DND-41 (cell line): ENCODE measurements at regions not wholly inside any gene's neighbourhood (a gene's known extent, or its start where the extent isn't known, plus 50 kb on each side); places are given as distances from the start of the nearest gene placed in this dataset.

Experiments used
- ATAC-seq: fragments of 200-7000 bp; cut with Tn5 transposase; 3 replicates; pipeline ENCODE4 v1.9.1; 2021; ENCODE audit warnings: low read depth; ENCODE audit not compliant: insufficient read depth
- DNase-seq: peaks from one replicate; pipeline ENCODE4 v3.0.0-alpha.2; 2020
- H2AFZ ChIP-seq: 2 replicates; pipeline ENCODE4 v1.6.0; 2012; ENCODE audit warnings: low read depth, low read length
- H3K27ac ChIP-seq: 2 replicates; pipeline ENCODE4 v1.5.1; 2012; ENCODE audit warnings: low read length, inconsistent platforms
- H3K27me3 ChIP-seq: fragments of 200-600 bp; sonication (generic); 2 replicates; pipeline ENCODE4 v1.6.0; 2012; ENCODE audit warnings: low read length, mild to moderate bottlenecking, inconsistent platforms; ENCODE audit not compliant: insufficient read depth, poor library complexity
- H3K36me3 ChIP-seq: 2 replicates; pipeline ENCODE4 v1.5.1; 2012; ENCODE audit warnings: low read length, inconsistent platforms; ENCODE audit not compliant: insufficient read depth
- H3K4me1 ChIP-seq: 2 replicates; pipeline ENCODE4 v1.5.1; 2012; ENCODE audit warnings: mild to moderate bottlenecking, low read length; ENCODE audit not compliant: insufficient read depth
- H3K4me2 ChIP-seq: 2 replicates; pipeline ENCODE4 v1.6.0; 2012; ENCODE audit warnings: mild to moderate bottlenecking, moderate library complexity, low read length, inconsistent platforms; ENCODE audit not compliant: insufficient read depth
- H3K4me3 ChIP-seq, 2 experiments: fragments of 200-600 bp in 1 of 2; shearing (Covaris generic) in 1 of 2; 2 replicates each; pipeline ENCODE4 v1.5.1; 2012 to 2016; ENCODE audit warnings: inconsistent platforms in 2 of 2, low read length in 2 of 2, mild to moderate bottlenecking in 2 of 2, low read depth in 1 of 2, moderate library complexity in 1 of 2
- H3K79me2 ChIP-seq: 2 replicates; pipeline ENCODE4 v1.6.0; 2012; ENCODE audit warnings: low read length, inconsistent platforms; ENCODE audit not compliant: insufficient read depth
- H3K9ac ChIP-seq: 2 replicates; pipeline ENCODE4 v1.6.0; 2012; ENCODE audit warnings: low read depth, mild to moderate bottlenecking, inconsistent platforms, low read length, moderate library complexity
- H3K9me3 ChIP-seq: 2 replicates; pipeline ENCODE4 v1.5.1; 2012; ENCODE audit warnings: low read length, moderate library complexity, mild to moderate bottlenecking, inconsistent platforms; ENCODE audit not compliant: insufficient read depth, severe bottlenecking
- H4K20me1 ChIP-seq: 2 replicates; pipeline ENCODE4 v1.6.0; 2012; ENCODE audit warnings: low read length; ENCODE audit not compliant: insufficient read depth
- EZH2 ChIP-seq: IDR thresholded peaks from 3 replicates; pipeline ENCODE4 v1.6.1; 2012; ENCODE audit warnings: borderline replicate concordance, low read depth, mild to moderate bottlenecking, moderate library complexity, low read length, inconsistent platforms; ENCODE audit not compliant: severe bottlenecking
- TF ChIP-seq, protein P1 (sequence below): IDR thresholded peaks from 2 replicates; pipeline ENCODE4 v1.5.1; 2012; ENCODE audit warnings: borderline replicate concordance, low read length, moderate library complexity, mild to moderate bottlenecking; ENCODE audit not compliant: poor library complexity, severe bottlenecking; ENCODE audit errors: extremely low read depth

DNA sequence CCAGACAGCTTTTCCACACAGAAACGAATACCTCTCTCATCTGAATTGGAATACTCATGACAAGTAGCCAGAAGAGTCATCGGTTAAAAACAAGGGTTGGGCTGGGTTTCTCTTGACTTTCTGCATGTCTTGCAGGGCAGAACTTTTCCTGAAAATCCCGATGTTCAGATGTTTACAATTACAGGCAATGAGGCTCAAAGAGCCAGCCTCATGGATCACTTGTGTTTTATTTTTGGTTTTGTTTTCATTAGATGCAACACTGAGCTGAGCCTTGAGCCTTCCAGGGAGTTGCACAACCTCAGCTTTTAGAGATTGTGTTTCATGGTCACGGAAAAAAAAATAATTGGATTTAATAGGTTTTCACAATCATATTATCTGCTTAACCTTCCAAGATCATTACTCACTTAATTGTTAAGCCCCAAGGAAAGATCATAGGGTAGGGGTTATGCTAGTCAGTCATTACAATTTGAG is 288.1 kb upstream of the PRDM1 start:
- TF ChIP-seq, protein P1, sequence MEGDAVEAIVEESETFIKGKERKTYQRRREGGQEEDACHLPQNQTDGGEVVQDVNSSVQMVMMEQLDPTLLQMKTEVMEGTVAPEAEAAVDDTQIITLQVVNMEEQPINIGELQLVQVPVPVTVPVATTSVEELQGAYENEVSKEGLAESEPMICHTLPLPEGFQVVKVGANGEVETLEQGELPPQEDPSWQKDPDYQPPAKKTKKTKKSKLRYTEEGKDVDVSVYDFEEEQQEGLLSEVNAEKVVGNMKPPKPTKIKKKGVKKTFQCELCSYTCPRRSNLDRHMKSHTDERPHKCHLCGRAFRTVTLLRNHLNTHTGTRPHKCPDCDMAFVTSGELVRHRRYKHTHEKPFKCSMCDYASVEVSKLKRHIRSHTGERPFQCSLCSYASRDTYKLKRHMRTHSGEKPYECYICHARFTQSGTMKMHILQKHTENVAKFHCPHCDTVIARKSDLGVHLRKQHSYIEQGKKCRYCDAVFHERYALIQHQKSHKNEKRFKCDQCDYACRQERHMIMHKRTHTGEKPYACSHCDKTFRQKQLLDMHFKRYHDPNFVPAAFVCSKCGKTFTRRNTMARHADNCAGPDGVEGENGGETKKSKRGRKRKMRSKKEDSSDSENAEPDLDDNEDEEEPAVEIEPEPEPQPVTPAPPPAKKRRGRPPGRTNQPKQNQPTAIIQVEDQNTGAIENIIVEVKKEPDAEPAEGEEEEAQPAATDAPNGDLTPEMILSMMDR, result no peak
- no peak for TF ChIP-seq EZH2
- Histone ChIP-seq H3K79me2 (no peaks in the 10 kb centered on the region), H3K9me3 (peaks cover 6% of the 10 kb centered on the region), H4K20me1 (no peaks in the 10 kb centered on the region), H3K36me3 (no peaks in the 10 kb centered on the region), H3K4me2 (no peak overlapping the region), H3K9ac (no peak overlapping the region), H2AFZ (no peak overlapping the region), H3K4me1 (peaks cover 20% of the 10 kb centered on the region), H3K27me3 (no peaks in the 10 kb centered on the region), H3K4me3 (no peak overlapping the region), H3K27ac (no peak overlapping the region)
- DNase-seq (no peak), ATAC-seq (no peak)

DNA sequence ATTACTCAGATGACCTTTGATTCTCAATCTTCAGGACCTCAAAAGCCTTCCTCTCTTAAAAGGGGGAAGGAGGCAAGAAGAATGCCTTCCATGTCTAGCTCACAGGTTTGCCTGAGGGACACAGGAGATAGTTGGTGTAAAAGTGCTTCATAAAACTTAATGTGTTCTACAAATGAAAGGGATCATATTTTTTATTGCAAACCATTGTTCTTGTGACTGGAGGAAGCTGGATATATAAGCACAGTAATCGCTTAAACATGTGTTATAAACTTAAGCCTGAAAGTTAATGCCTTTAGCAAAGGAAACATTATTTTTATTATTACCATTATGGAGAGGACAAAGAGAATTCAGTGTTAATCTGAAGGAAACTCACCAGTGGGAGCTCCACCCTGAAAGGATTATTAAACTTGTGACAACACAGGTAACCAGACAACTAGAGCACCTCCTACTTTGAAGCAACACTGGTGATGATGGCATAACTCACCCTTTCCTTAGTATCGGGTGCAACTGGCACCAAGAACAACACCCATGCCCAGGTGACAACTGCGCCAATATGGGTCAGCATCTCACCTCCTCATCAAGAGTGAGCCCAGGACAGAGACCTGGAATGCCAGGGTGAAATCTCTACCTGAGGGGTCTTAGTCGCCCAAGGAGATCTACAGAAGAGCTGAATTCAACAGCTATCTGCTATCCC is 288.7 kb upstream of the PRDM1 start:
- TF ChIP-seq, protein P1, result no peak
- Histone ChIP-seq H3K9me3 (peaks cover 4% of the 10 kb centered on the region), H2AFZ (no peak overlapping the region), H3K4me3 (no peak overlapping the region), H4K20me1 (no peaks in the 10 kb centered on the region), H3K4me2 (no peak overlapping the region), H3K79me2 (no peaks in the 10 kb centered on the region), H3K27ac (no peak overlapping the region), H3K36me3 (no peaks in the 10 kb centered on the region), H3K9ac (no peak overlapping the region), H3K4me1 (peaks cover 24% of the 10 kb centered on the region), H3K27me3 (no peaks in the 10 kb centered on the region)
- no peak for ATAC-seq
- DNase-seq, result no peak

DNA sequence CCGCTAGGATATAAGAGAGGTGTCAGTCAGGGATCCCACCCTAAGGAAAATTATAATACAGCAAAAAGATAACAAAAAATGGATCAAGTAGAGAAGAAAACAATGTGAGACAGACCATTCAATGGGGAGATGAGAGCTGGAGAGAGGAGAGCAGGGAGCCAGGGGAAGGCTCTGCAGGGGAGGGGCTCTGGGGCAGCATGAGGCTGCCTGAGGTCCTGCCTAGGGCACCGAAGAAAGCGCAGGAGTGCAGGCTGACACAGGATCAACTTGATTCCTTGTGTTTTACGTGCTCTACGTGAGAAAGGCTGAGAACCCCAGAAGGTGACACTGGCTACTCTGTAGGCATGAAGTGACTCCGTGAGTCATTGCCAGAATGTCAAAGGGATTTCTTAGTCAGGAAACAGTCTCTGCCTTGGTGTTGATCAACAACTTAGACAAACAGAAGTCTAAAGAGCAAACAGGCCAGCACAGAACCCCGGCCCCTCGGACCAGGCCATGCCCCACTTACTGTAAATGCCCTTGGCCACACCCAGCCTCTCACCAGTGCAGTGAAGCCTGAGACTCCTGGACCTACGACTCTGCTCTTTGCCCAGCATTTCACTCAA is 290.1 kb upstream of the PRDM1 start:
- Histone ChIP-seq H3K9me3 (no peaks in the 10 kb centered on the region), H2AFZ (no peak overlapping the region), H3K27ac (no peak overlapping the region), H3K79me2 (no peaks in the 10 kb centered on the region), H3K9ac (no peak overlapping the region), H3K4me2 (no peak overlapping the region), H4K20me1 (no peaks in the 10 kb centered on the region), H3K27me3 (no peaks in the 10 kb centered on the region), H3K4me3 (no peak overlapping the region), H3K36me3 (no peaks in the 10 kb centered on the region), H3K4me1 (peaks cover 33% of the 10 kb centered on the region)
- DNase-seq, result no peak
- no peak for ATAC-seq
- TF ChIP-seq, protein P1, result no peak
- no peak for TF ChIP-seq EZH2
